IMR-90 (cell line): ENCODE measurements at regions not wholly inside any gene's neighbourhood (a gene's known extent, or its start where the extent isn't known, plus 50 kb on each side); places are given as distances from the start of the nearest gene placed in this dataset.

Source experiments
- ATAC-seq: fragments of 200-7000 bp; cut with Tn5 transposase; 2 replicates; pipeline ENCODE4 v1.9.1; 2020; ENCODE audit warnings: low read depth, mild to moderate bottlenecking, moderate library complexity
- BruUV-seq: library from RNA; stranded (reverse); fragments of 400-500 nt; replicated peaks from 2 replicates; lab custom pipeline; 2021; lab: Mats Ljungman, UMichigan
- CTCF ChIA-PET: fragments of 300-600 bp; formaldehyde crosslinking; extraction: SDS; loops from one replicate; lab custom pipeline; 2021; ENCODE audit warnings: antibody characterized with exemption; lab: Yijun Ruan, JAX
- POLR2A ChIA-PET: fragments of 300-600 bp; sonication (Branson Sonifier 250); formaldehyde crosslinking; loops from one replicate; lab custom pipeline; 2022; ENCODE audit warnings: antibody characterized with exemption; ENCODE audit not compliant: unreplicated experiment; lab: Charles Lee
- DNase-seq: peaks from one replicate; pipeline ENCODE4 v3.0.0; 2013
- H2AFZ ChIP-seq: replicated peaks from 2 replicates; pipeline ENCODE3; 2013; ENCODE audit warnings: low read length, mild to moderate bottlenecking; ENCODE audit not compliant: poor library complexity
- H2AK5ac ChIP-seq: 2 replicates; pipeline ENCODE4 v1.6.1; 2013; ENCODE audit warnings: low read depth, low read length, inconsistent platforms
- H2AK9ac ChIP-seq: replicated peaks from 2 replicates; pipeline ENCODE3; 2013; ENCODE audit warnings: mild to moderate bottlenecking, low read depth, low read length, moderate library complexity; ENCODE audit not compliant: poor library complexity
- H2BK120ac ChIP-seq: 2 replicates; pipeline ENCODE4 v1.6.1; 2013; ENCODE audit warnings: low read depth, low read length, inconsistent platforms
- H2BK15ac ChIP-seq: 3 replicates; pipeline ENCODE4 v1.6.1; 2013; ENCODE audit warnings: low read depth, low read length, inconsistent platforms
- H2BK20ac ChIP-seq: 2 replicates; pipeline ENCODE4 v1.6.1; 2013; ENCODE audit warnings: low read depth, mild to moderate bottlenecking, inconsistent platforms, low read length, moderate library complexity
- H2BK5ac ChIP-seq: 2 replicates; pipeline ENCODE4 v1.6.1; 2013; ENCODE audit warnings: mild to moderate bottlenecking, low read depth, low read length, inconsistent platforms; ENCODE audit not compliant: poor library complexity, severe bottlenecking
- H3K14ac ChIP-seq: replicated peaks from 2 replicates; pipeline ENCODE4 v1.6.1; 2013; ENCODE audit warnings: low read depth, low read length, inconsistent platforms
- H3K18ac ChIP-seq: 2 replicates; pipeline ENCODE4 v1.6.1; 2013; ENCODE audit warnings: low read depth, low read length, control low read depth
- H3K23ac ChIP-seq: 2 replicates; pipeline ENCODE4 v1.6.1; 2013; ENCODE audit warnings: low read depth, low read length, inconsistent platforms
- H3K27ac ChIP-seq: 2 replicates; pipeline ENCODE4 v1.5.1; 2013; ENCODE audit warnings: mild to moderate bottlenecking, control low read depth, low read length; ENCODE audit not compliant: insufficient read depth
- H3K27me3 ChIP-seq: 2 replicates; pipeline ENCODE4 v1.6.1; 2013; ENCODE audit warnings: low read length; ENCODE audit not compliant: control insufficient read depth, insufficient read depth
- H3K36me3 ChIP-seq: 2 replicates; pipeline ENCODE4 v1.6.1; 2013; ENCODE audit warnings: low read length, mixed read lengths; ENCODE audit not compliant: control insufficient read depth, insufficient read depth
- H3K4ac ChIP-seq: 2 replicates; pipeline ENCODE4 v1.6.1; 2013; ENCODE audit warnings: low read depth, low read length, inconsistent platforms
- H3K4me1 ChIP-seq: 2 replicates; pipeline ENCODE4 v1.6.1; 2013; ENCODE audit warnings: low read length, mixed read lengths; ENCODE audit not compliant: control insufficient read depth, insufficient read depth
- H3K4me2 ChIP-seq: 2 replicates; pipeline ENCODE4 v1.6.1; 2013; ENCODE audit warnings: low read depth, mild to moderate bottlenecking, control low read depth, low read length, moderate library complexity
- H3K4me3 ChIP-seq: 2 replicates; pipeline ENCODE4 v1.5.1; 2013; ENCODE audit warnings: low read depth, mild to moderate bottlenecking, control low read depth, low read length, moderate library complexity; ENCODE audit not compliant: insufficient read depth
- H3K56ac ChIP-seq: 2 replicates; pipeline ENCODE4 v1.6.1; 2013; ENCODE audit warnings: low read length, inconsistent platforms; ENCODE audit not compliant: insufficient read depth; ENCODE audit errors: extremely low read depth
- H3K79me1 ChIP-seq, 2 experiments: 2 replicates each; pipeline ENCODE4 v1.6.1; 2013; ENCODE audit warnings: low read length in 2 of 2, inconsistent platforms in 1 of 2, low read depth in 1 of 2
- H3K9ac ChIP-seq: 2 replicates; pipeline ENCODE4 v1.6.1; 2013; ENCODE audit warnings: low read depth, low read length, control low read depth
- H3K9me1 ChIP-seq: 2 replicates; pipeline ENCODE4 v1.6.1; 2013; ENCODE audit warnings: low read length, inconsistent platforms; ENCODE audit not compliant: insufficient read depth
- H3K9me3 ChIP-seq: 2 replicates; pipeline ENCODE4 v1.6.1; 2013; ENCODE audit warnings: low read length; ENCODE audit not compliant: control insufficient read depth, insufficient read depth
- H4K20me1 ChIP-seq: 2 replicates; pipeline ENCODE4 v1.6.1; 2013; ENCODE audit warnings: low read length, inconsistent platforms; ENCODE audit not compliant: insufficient read depth
- H4K5ac ChIP-seq: 2 replicates; pipeline ENCODE4 v1.6.1; 2013; ENCODE audit warnings: mild to moderate bottlenecking, low read depth, low read length, control low read depth
- H4K8ac ChIP-seq, 2 experiments: 2 replicates each; pipeline ENCODE4 v1.6.1; 2013; ENCODE audit warnings: low read depth in 2 of 2, low read length in 2 of 2, control low read depth in 1 of 2, inconsistent platforms in 1 of 2
- H4K91ac ChIP-seq: 2 replicates; pipeline ENCODE4 v1.6.1; 2013; ENCODE audit warnings: low read depth, low read length, inconsistent platforms; ENCODE audit not compliant: insufficient read depth
- FOS ChIP-seq: fragments of 150-350 bp; IDR thresholded peaks from 2 replicates; pipeline ENCODE4 v1.6.1; 2016; ENCODE audit warnings: low read depth, low read length
- MAZ ChIP-seq: IDR thresholded peaks from 2 replicates; pipeline ENCODE4 v1.6.1; 2012; ENCODE audit warnings: low read depth, mild to moderate bottlenecking, low read length, improper control_type of control experiment, moderate library complexity, borderline replicate concordance
- MXI1 ChIP-seq: IDR thresholded peaks from 2 replicates; pipeline ENCODE4 v1.6.1; 2012; ENCODE audit warnings: low read depth, mild to moderate bottlenecking, low read length, moderate library complexity, borderline replicate concordance
- NFE2L2 ChIP-seq: fragments of 150-350 bp; IDR thresholded peaks from 2 replicates; pipeline ENCODE4 v1.6.1; 2016; ENCODE audit warnings: low read depth, mild to moderate bottlenecking, low read length
- WGBS, 2 experiments: methylation state at CpG; one replicate each; pipeline versions ENCODE4 v1.1.5 to v1.1.7; 2013; ENCODE audit warnings: missing lambda C conversion rate in 2 of 2; ENCODE audit not compliant: insufficient read length in 1 of 2; ENCODE audit errors: extremely low coverage in 2 of 2; 5-methylcytosine and 5-hydroxymethylcytosine counted together
- dilution Hi-C: fragments of 300-500 bp; cut with HindIII; formaldehyde crosslinking; loops from one replicate; pipeline ENCODE4 v1.14.3; 2018; ENCODE audit warnings: low sequenced_read_pairs; ENCODE audit not compliant: unreplicated experiment
- in situ Hi-C: fragments of 300-500 bp; cut with MboI; formaldehyde crosslinking; loops from 3 replicates; pipeline ENCODE4 v1.14.3; 2019; ENCODE audit warnings: low sequenced_read_pairs, inconsistent platforms, mixed read lengths
- intact Hi-C: fragments of 100-400 bp; cut with micrococcal nuclease; formaldehyde crosslinking; loops from 2 replicates; pipeline ENCODE4 v1.10.0; 2022

DNA sequence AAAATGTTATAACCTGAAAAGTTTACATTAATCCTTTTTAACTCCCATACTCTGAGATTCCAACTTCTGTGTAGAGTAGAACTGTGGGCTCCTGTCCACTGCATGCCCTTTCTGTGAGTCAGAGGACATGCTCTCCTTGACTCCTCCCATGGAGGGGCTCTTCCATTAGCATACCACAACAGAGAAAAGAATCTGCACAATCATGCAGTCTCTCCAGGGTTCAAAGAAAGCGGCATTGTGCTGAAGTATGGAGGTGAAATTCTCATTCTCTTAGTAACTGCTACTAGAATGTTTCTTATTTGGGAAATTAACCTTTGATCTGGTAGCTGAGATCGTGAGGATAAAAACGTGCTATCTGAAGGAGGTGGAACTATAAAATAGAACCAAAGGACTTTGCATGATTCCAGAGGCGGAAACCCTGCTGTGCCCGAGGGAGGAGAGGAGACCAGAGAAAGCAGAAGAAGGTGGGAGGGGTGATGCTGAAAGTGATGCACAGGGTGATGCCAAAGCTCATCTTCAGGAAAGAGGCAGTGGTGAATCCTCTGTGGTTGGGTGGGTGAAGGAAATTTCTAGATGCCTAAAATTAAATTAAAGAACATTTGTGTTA lies 202.2 kb upstream of the PCSK2 start:
- 28% methylated on average over 3 of the region's 5 CpGs; no CpG with 5 or more reads in 1 of the 2 experiments for WGBS, 2 experiments
- H3K9me1 ChIP-seq = 0 out of 2 replicates have a peak, but pooled peaks cover 2% of the 10 kb centered on the region
- TF ChIP-seq NFE2L2 (peak; percentile 73; the same call in 1 of the 2 replicates), FOS (peak; percentile 22; the same call in 1 of the 2 replicates), MAZ (peak; percentile 39; the same call in 1 of the 2 replicates), MXI1 (no peak)
- peak overlapping the region; percentile 79 for H2AK9ac ChIP-seq
- peak overlapping the region; percentile 74 for H2BK5ac ChIP-seq
- ChIA-PET POLR2A (no interaction called here), CTCF (interaction anchor here (0.8 kb wide), 1 partner anchor 407 kb away, joined by 3 read pairs; no protein-coding TSS in a partner anchor)
- H3K9ac ChIP-seq = peak overlapping the region; percentile 55; the same call in 1 of the 2 replicates
- peak; percentile 79 for DNase-seq
- peak overlapping the region; percentile 54 for H4K5ac ChIP-seq
- H4K20me1 ChIP-seq = no peaks in the 10 kb centered on the region
- H3K9me3 ChIP-seq = no peaks in the 10 kb centered on the region
- peak; percentile 94 for ATAC-seq
- H3K56ac ChIP-seq = peak overlapping the region; percentile 51; the same call in 1 of the 2 replicates
- dilution Hi-C loops (no loop called here), in situ Hi-C loops (no loop called here), intact Hi-C loops (loop anchor here (2.0 kb wide), 1 partner anchor 102 kb away; no protein-coding TSS in a partner anchor)
- H2BK15ac ChIP-seq = peak overlapping the region; percentile 46; the same call in 1 of the 3 replicates
- peak overlapping the region; percentile 57; the same call in 1 of the 2 replicates for H2AK5ac ChIP-seq
- no peak overlapping the region for H3K4me3 ChIP-seq
- H3K79me1 ChIP-seq = no peaks in the 10 kb centered on the region
- no TSS peak for BruUV-seq
- H3K27ac ChIP-seq = peak overlapping the region; percentile 83
- peak overlapping the region; percentile 9 to 81; a peak in 3 of 4 replicates for H4K8ac ChIP-seq
- H3K4ac ChIP-seq = peak overlapping the region; percentile 83
- H3K23ac ChIP-seq = 0 out of 2 replicates have a peak overlapping the region, but pooled peaks have one; percentile 7
- H3K36me3 ChIP-seq = no peaks in the 10 kb centered on the region
- peaks cover 12% of the 10 kb centered on the region for H3K4me1 ChIP-seq
- H3K27me3 ChIP-seq = no peaks in the 10 kb centered on the region
- 0 out of 2 replicates have a peak overlapping the region, but pooled peaks have one; percentile 23 for H3K14ac ChIP-seq
- peak overlapping the region; percentile 83 for H4K91ac ChIP-seq
- H2AFZ ChIP-seq = peak overlapping the region; percentile 78
- peak overlapping the region; percentile 65 for H3K18ac ChIP-seq
- peak overlapping the region; percentile 47 for H3K4me2 ChIP-seq
- peak overlapping the region; percentile 76 for H2BK20ac ChIP-seq
- H2BK120ac ChIP-seq = peak overlapping the region; percentile 91
